CD4-positive, CD25-positive, alpha-beta regulatory T cell (primary cell): ENCODE measurements at regions not wholly inside any gene's neighbourhood (a gene's known extent, or its start where the extent isn't known, plus 50 kb on each side); places are given as distances from the start of the nearest gene placed in this dataset.
A peak's percentile ranks its signal among the peaks of the same experiment; 100 is the strongest.

Experiments used
- ATAC-seq, 2 donors: fragments of 150-1000 bp; cut with Tn5 transposase; one replicate each; pipeline ENCODE4 v1.10.0; 2021; ENCODE audit warnings: low read depth in 2 of 2, moderate number of reproducible peaks in 2 of 2, moderate library complexity in 1 of 2
- DNase-seq, 3 donors: peaks; one replicate each; pipeline versions ENCODE4 v3.0.0 to v3.0.0-alpha.2; 2012 to 2022; ENCODE audit warnings: mixed read lengths in 1 of 3
- H3K27ac ChIP-seq: one replicate; pipeline ENCODE4 v1.7.0; 2013; ENCODE audit warnings: mild to moderate bottlenecking, low read length; ENCODE audit not compliant: insufficient read depth, poor library complexity, severe bottlenecking
- H3K27me3 ChIP-seq: one replicate; pipeline ENCODE4 v1.7.0; 2013; ENCODE audit warnings: low read length; ENCODE audit not compliant: control insufficient read depth, insufficient read depth
- H3K36me3 ChIP-seq: one replicate; pipeline ENCODE4 v1.7.0; 2013; ENCODE audit warnings: mild to moderate bottlenecking, low read length, moderate library complexity; ENCODE audit not compliant: control insufficient read depth, insufficient read depth
- H3K4me1 ChIP-seq: 2 replicates; pipeline ENCODE4 v1.7.0; 2013; ENCODE audit warnings: mild to moderate bottlenecking, low read length; ENCODE audit not compliant: insufficient read depth, control insufficient read depth, poor library complexity, severe bottlenecking
- H3K4me3 ChIP-seq: one replicate; pipeline ENCODE4 v1.7.0; 2013; ENCODE audit warnings: low read depth, mild to moderate bottlenecking, low read length, moderate library complexity
- H3K9me3 ChIP-seq, 2 experiments: 1 replicate in 1 of 2; 2 replicates in 1 of 2; pipeline ENCODE4 v1.7.0; 2013; ENCODE audit warnings: low read length in 2 of 2, mild to moderate bottlenecking in 1 of 2, moderate library complexity in 1 of 2; ENCODE audit not compliant: control insufficient read depth in 2 of 2
- H3K27ac Mint-ChIP-seq, 3 donors: one replicate each; pipeline ENCODE4 v1.8.0; 2020 to 2022; ENCODE audit warnings: mild to moderate bottlenecking in 3 of 3, mixed read lengths in 3 of 3, moderate library complexity in 2 of 3
- H3K27me3 Mint-ChIP-seq: one replicate; pipeline ENCODE4 v1.8.0; 2022; ENCODE audit warnings: mild to moderate bottlenecking, mixed read lengths
- H3K36me3 Mint-ChIP-seq: one replicate; pipeline ENCODE4 v1.8.0; 2020; ENCODE audit warnings: mixed read lengths
- H3K4me1 Mint-ChIP-seq, 4 donors: one replicate each; pipeline ENCODE4 v1.8.0; 2020 to 2022; ENCODE audit warnings: mixed read lengths in 4 of 4, mild to moderate bottlenecking in 1 of 4
- H3K4me3 Mint-ChIP-seq, 4 donors: one replicate each; pipeline ENCODE4 v1.8.0; 2020 to 2022; ENCODE audit warnings: mild to moderate bottlenecking in 4 of 4, mixed read lengths in 4 of 4, moderate library complexity in 3 of 4
- H3K9me3 Mint-ChIP-seq, 7 donors: one replicate each; pipeline ENCODE4 v1.8.0; 2020 to 2022; ENCODE audit warnings: mixed read lengths in 7 of 7, mild to moderate bottlenecking in 3 of 7, moderate library complexity in 2 of 7

GRCh38 chr2:138866797-138867196, 86.6 kb upstream of the NXPH2 start:
- Mint-ChIP-seq H3K4me3 (no peak overlapping the region), H3K9me3 (peaks cover 0 to 5% (median 1%) of the 10 kb centered on the region in 7 donors)

DNA sequence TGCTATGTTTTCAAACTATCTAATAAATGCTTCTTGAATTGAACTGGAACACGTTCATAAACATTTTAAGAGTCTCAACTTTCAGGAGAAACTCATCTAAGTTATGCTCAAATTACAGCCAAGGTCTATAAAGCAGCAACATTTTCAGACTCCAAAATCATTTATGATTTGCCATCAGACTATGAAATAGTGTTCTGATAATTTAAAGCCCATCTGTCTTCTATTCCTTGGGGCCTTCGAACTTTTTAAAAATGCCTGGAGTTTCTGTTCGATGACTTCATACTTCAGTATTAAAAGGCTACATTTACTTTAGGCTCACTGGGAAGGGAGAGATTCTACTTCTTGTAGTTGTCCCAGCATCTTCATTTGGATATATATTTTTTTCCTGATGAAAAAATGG, 73.6 kb upstream of the NXPH2 start:
- H3K4me3 Mint-ChIP-seq = no peak overlapping the region
- H3K9me3 ChIP-seq = no peaks in the 10 kb centered on the region
- no peak overlapping the region for H3K27ac Mint-ChIP-seq
- DNase-seq = no peak
- peaks cover 0 to 4% (median 0%) of the 10 kb centered on the region in 7 donors for H3K9me3 Mint-ChIP-seq
- no peaks in the 10 kb centered on the region for H3K4me1 Mint-ChIP-seq
- no peaks in the 10 kb centered on the region for H3K27me3 ChIP-seq
- ATAC-seq = no peak
- H3K36me3 ChIP-seq = no peaks in the 10 kb centered on the region
- H3K4me3 ChIP-seq = no peak overlapping the region
- H3K27me3 Mint-ChIP-seq = no peaks in the 10 kb centered on the region
- no peak overlapping the region for H3K27ac ChIP-seq
- H3K36me3 Mint-ChIP-seq = no peaks in the 10 kb centered on the region
- no peaks in the 10 kb centered on the region for H3K4me1 ChIP-seq

More at GRCh38 chr2:138866797-138867196, 86.6 kb upstream of the NXPH2 start:
- ATAC-seq = no peak
- Mint-ChIP-seq H3K27ac (no peak overlapping the region), H3K4me1 (no peaks in the 10 kb centered on the region), H3K27me3 (no peaks in the 10 kb centered on the region), H3K36me3 (no peaks in the 10 kb centered on the region)
- H3K27me3 ChIP-seq = no peaks in the 10 kb centered on the region
- H3K9me3 ChIP-seq = no peaks in the 10 kb centered on the region
- DNase-seq = no peak
- no peaks in the 10 kb centered on the region for H3K4me1 ChIP-seq
- H3K4me3 ChIP-seq = no peak overlapping the region
- H3K36me3 ChIP-seq = no peaks in the 10 kb centered on the region
- no peak overlapping the region for H3K27ac ChIP-seq

DNA sequence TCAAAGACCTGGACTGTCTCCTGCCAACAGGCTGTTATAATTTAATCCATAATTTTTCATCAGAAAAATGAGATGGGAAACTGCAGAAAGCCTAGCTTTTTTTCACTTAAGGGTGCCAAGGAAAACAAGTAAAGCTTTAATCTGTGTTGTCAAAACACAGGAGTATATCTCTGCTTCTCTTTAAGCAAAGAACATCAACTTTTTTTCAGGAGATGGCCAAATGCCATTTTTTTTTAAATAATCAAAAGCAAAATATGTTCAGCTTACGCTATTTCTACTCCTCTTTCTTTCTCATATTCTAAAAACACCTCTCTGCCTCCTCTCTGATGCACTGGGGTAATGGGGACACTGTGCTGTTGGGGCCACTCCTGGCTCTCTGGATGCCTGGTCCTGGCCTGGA, 73.1 kb upstream of the NXPH2 start:
- no peaks in the 10 kb centered on the region for H3K4me1 Mint-ChIP-seq
- ATAC-seq (no peak), DNase-seq (no peak)
- no peak overlapping the region for H3K4me3 ChIP-seq
- H3K9me3 Mint-ChIP-seq = peaks cover 0 to 2% (median 0%) of the 10 kb centered on the region in 7 donors
- H3K9me3 ChIP-seq = no peaks in the 10 kb centered on the region
- H3K27me3 ChIP-seq = no peaks in the 10 kb centered on the region
- H3K27me3 Mint-ChIP-seq = no peaks in the 10 kb centered on the region
- H3K36me3 Mint-ChIP-seq = no peaks in the 10 kb centered on the region
- no peak overlapping the region for H3K27ac Mint-ChIP-seq
- no peaks in the 10 kb centered on the region for H3K4me1 ChIP-seq
- H3K4me3 Mint-ChIP-seq = no peak overlapping the region
- H3K27ac ChIP-seq = no peak overlapping the region
- H3K36me3 ChIP-seq = no peaks in the 10 kb centered on the region

DNA sequence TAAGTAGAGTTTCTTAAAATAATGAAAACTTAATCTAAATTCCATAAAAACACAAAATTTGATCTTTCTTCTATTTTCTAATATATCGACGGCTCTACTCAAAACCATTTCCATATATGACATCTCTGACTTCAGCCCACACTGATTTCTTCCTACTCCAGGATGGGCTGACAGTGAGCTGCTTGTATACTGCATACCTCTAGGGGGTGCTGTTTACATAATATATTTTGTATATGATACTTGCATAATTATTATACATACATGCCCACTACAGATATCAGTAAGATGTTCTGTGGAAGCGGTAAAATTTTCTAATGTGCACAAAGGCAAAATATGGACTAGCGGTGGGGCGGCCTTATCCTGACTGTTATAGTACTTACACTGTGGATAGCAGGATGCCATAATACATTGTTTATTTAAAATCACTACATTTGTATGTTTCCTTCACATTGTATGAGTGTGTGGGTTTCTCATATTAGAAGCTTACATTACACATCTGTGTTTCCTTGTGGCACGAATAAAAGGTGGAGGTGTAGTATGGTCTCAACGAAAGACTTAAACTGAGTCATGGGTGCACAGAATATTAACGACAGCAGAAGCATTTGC, 66.1 kb upstream of the NXPH2 start:
- Histone ChIP-seq H3K4me1 (no peaks in the 10 kb centered on the region), H3K4me3 (no peak overlapping the region), H3K27ac (no peak overlapping the region), H3K36me3 (no peaks in the 10 kb centered on the region), H3K27me3 (no peaks in the 10 kb centered on the region), H3K9me3 (no peaks in the 10 kb centered on the region)
- DNase-seq (peak in 1 of 3 donors; percentile 17), ATAC-seq (no peak)
- Mint-ChIP-seq H3K9me3 (no peaks in the 10 kb centered on the region), H3K4me1 (no peaks in the 10 kb centered on the region), H3K4me3 (no peak overlapping the region), H3K27ac (no peak overlapping the region), H3K36me3 (no peaks in the 10 kb centered on the region), H3K27me3 (peaks cover 4% of the 10 kb centered on the region)

DNA sequence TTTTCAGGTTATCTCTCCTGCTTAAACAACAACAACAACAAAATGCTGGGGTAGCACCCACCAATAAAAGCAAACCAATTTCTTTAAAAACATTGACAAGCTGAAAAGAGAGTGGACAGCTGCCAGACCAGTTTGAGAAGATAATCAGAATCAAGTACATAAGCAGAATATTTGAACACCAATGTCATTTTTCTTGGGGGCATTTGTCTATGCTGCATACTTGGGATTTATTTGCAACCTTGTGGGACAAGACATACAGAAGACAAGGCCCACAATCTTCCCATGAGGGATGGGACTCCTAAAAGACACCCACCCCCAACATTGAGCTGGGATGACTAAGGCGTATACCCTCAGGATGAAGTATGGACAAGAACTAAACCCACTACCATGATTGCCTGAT, 62.2 kb upstream of the NXPH2 start:
- Mint-ChIP-seq H3K36me3 (no peaks in the 10 kb centered on the region), H3K4me1 (no peaks in the 10 kb centered on the region), H3K27me3 (peaks cover 8% of the 10 kb centered on the region), H3K27ac (no peak overlapping the region), H3K4me3 (no peak overlapping the region), H3K9me3 (no peaks in the 10 kb centered on the region)
- H3K4me1 ChIP-seq = no peaks in the 10 kb centered on the region
- H3K4me3 ChIP-seq = no peak overlapping the region
- H3K36me3 ChIP-seq = no peaks in the 10 kb centered on the region
- no peaks in the 10 kb centered on the region for H3K9me3 ChIP-seq
- DNase-seq (no peak), ATAC-seq (no peak)
- no peaks in the 10 kb centered on the region for H3K27me3 ChIP-seq
- no peak overlapping the region for H3K27ac ChIP-seq

DNA sequence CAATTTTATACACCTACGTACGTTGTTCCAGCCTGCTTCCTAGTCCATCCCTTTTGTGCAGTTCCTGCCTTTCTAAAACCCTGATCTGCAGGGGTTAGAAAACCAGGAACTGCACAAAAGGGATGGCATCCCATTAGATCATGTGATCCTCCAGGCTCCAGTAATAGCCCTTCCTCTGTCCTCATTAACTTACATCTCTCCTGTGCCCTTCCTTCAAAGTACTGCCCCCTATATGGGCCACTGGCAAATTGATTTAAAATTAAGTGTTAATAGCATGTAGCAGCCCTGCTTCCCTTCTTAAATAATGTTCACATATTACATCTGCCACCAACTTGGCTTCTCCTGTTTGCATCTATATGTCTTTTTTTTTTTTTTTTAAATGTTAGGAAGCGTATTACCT, 61.3 kb upstream of the NXPH2 start:
- no peak overlapping the region for H3K27ac ChIP-seq
- no peak for DNase-seq
- no peak overlapping the region for H3K4me3 ChIP-seq
- no peaks in the 10 kb centered on the region for H3K9me3 ChIP-seq
- no peaks in the 10 kb centered on the region for H3K36me3 ChIP-seq
- H3K27ac Mint-ChIP-seq = no peak overlapping the region
- no peaks in the 10 kb centered on the region for H3K27me3 ChIP-seq
- H3K36me3 Mint-ChIP-seq = no peaks in the 10 kb centered on the region
- H3K4me1 ChIP-seq = no peaks in the 10 kb centered on the region
- H3K4me1 Mint-ChIP-seq = no peaks in the 10 kb centered on the region
- no peaks in the 10 kb centered on the region for H3K9me3 Mint-ChIP-seq
- peaks cover 8% of the 10 kb centered on the region for H3K27me3 Mint-ChIP-seq
- H3K4me3 Mint-ChIP-seq = no peak overlapping the region
- ATAC-seq = no peak

GRCh38 chr2:138838851-138839620, 58.8 kb upstream of the NXPH2 start:
- Histone ChIP-seq H3K4me1 (no peaks in the 10 kb centered on the region), H3K27me3 (no peaks in the 10 kb centered on the region), H3K36me3 (no peaks in the 10 kb centered on the region), H3K4me3 (no peak overlapping the region), H3K9me3 (no peaks in the 10 kb centered on the region), H3K27ac (no peak overlapping the region)
- H3K9me3 Mint-ChIP-seq = no peaks in the 10 kb centered on the region
- peaks cover 8% of the 10 kb centered on the region for H3K27me3 Mint-ChIP-seq
- no peaks in the 10 kb centered on the region for H3K4me1 Mint-ChIP-seq
- DNase-seq (no peak), ATAC-seq (no peak)
- H3K27ac Mint-ChIP-seq = no peak overlapping the region
- H3K4me3 Mint-ChIP-seq = no peak overlapping the region
- no peaks in the 10 kb centered on the region for H3K36me3 Mint-ChIP-seq

DNA sequence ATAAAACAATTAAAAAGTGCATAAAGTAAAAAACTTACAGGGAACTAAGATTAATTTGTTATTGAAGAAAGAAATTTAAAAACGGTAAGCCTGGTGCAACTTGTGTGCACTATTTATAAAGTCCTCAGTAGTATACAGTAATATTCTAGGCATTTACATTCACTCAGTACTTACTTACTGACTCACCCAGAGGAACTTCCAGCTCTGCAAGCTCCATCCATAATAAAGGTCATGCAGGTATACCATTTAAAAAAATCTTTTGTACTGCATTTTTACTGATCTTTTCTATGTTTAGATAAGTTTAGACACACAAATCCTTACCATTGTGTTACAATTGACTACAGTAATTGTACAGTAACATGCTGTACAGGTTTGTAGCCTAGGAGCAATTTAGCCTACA, 51.5 kb upstream of the NXPH2 start:
- ATAC-seq = no peak
- Mint-ChIP-seq H3K9me3 (no peaks in the 10 kb centered on the region), H3K4me3 (no peak overlapping the region), H3K27ac (no peak overlapping the region), H3K36me3 (no peaks in the 10 kb centered on the region), H3K4me1 (no peaks in the 10 kb centered on the region), H3K27me3 (peaks cover 4% of the 10 kb centered on the region)
- no peak for DNase-seq
- Histone ChIP-seq H3K9me3 (no peaks in the 10 kb centered on the region), H3K27me3 (no peaks in the 10 kb centered on the region), H3K36me3 (no peaks in the 10 kb centered on the region), H3K27ac (no peak overlapping the region), H3K4me3 (no peak overlapping the region), H3K4me1 (no peaks in the 10 kb centered on the region)
